Panc1 (cell line): ENCODE measurements at regions not wholly inside any gene's neighbourhood (a gene's known extent, or its start where the extent isn't known, plus 50 kb on each side); places are given as distances from the start of the nearest gene placed in this dataset.

ENCODE experiments used
- CTCF ChIP-seq: fragments of 450-650 bp; IDR thresholded peaks from 2 replicates; pipeline ENCODE4 v1.5.1; 2017; ENCODE audit warnings: mild to moderate bottlenecking
- POLR2AphosphoS5 ChIP-seq: IDR thresholded peaks from 2 replicates; pipeline ENCODE4 v1.6.1; 2012; ENCODE audit warnings: mild to moderate bottlenecking, low read depth, low read length, moderate library complexity
- REST ChIP-seq, 2 experiments: IDR thresholded peaks; 2 replicates each; pipeline ENCODE4 v1.6.1; 2011 to 2012; ENCODE audit warnings: low read depth in 2 of 2, control low read depth in 1 of 2, low read length in 1 of 2, mild to moderate bottlenecking in 1 of 2, moderate library complexity in 1 of 2; ENCODE audit not compliant: insufficient read depth in 1 of 2
- SIN3A ChIP-seq: IDR thresholded peaks from 2 replicates; pipeline ENCODE4 v1.6.1; 2012; ENCODE audit warnings: low read depth, mild to moderate bottlenecking, low read length, moderate library complexity, borderline replicate concordance; ENCODE audit not compliant: insufficient read depth

GRCh38 chr9:82601293-82601771 lies 461.6 kb downstream of the RASEF start:
- TF ChIP-seq CTCF (no peak), SIN3A (no peak), POLR2AphosphoS5 (no peak), REST (IDR thresholded peaks at IDR 0.05; ENCODE audit: insufficient read depth in 1 of 2, low read depth in 2 of 2, low read length in 1 of 2) (no peak)
